HG03520 (cell line): ENCODE measurements at regions not wholly inside any gene's neighbourhood (a gene's known extent, or its start where the extent isn't known, plus 50 kb on each side); places are given as distances from the start of the nearest gene placed in this dataset.

Source experiments
- ATAC-seq: cut with Tn5 transposase; IDR thresholded peaks from one replicate; pipeline ENCODE4 v1.9.1; 2021; ENCODE audit warnings: mild to moderate bottlenecking, moderate library complexity; ENCODE audit not compliant: unreplicated experiment

DNA sequence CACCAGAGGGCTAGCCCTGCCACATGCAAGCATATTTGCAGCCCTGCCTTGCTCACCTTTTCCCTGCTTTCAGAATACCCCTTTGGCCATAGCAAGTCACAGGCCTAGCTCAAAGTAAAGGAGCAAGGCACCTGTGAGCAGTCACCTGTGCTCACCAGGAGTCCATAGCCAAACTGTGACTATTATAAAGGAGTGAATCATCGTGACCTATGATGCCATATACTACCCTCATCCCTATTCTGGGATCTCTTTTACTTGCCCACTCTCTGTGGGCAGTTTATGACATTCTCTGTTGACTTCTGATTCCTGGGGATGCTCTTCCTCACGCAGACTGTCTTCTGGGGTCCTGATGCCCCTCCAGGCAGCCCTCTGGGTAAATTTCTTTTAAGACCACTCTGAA is 200.5 kb upstream of the NLRP1 start:
- no peak for ATAC-seq

DNA sequence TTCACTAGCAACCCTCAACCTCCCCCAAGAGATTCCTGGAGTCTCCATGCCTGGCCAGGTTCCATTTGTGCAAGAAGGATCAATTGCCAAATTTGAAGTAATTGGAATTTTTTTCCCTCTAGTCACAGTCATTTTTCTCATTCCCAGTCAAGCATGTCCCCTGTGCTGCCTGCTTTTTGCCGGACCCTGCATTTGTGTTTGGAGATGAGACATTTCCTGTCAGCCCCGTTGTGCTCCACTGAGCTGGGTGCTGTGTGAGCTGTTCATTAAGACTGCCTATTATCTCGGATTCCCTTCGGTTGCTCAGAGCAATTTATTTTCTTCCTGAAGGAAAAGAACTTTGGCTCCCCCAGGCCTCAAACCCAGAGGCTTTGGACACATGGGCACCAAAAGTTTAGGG is 201.0 kb upstream of the NLRP1 start:
- no peak for ATAC-seq

DNA sequence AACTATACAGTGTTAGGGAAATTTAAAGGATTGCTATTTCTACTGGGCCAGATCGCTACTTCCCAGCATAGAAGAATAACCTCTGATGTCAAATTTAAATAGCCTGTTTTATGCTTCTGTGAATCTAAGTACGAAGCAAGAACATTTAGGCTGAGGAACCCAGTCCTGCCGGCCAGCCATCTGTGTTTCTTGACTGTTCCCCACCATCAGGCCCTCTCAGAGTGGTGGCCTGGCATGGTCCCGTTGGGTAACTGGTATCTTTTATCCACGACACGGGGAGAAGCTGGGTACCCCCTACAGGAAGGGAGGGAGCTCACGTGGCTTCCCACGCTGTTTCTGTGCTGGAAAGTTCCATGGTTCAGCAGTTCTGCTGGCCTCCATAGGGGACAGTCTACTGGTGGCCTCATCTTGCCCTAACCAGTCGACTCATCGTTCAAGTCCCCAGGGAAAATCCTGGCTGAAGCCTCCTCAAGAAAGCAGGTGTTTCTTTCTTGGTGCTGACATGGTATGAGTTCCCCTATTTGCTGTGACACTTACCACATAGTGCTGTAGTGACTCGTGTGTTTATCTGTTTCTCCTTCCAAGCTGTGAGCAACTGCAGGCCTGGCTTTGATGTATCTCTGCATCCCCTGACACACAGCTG is 201.7 kb upstream of the NLRP1 start:
- peak; percentile 72 for ATAC-seq

DNA sequence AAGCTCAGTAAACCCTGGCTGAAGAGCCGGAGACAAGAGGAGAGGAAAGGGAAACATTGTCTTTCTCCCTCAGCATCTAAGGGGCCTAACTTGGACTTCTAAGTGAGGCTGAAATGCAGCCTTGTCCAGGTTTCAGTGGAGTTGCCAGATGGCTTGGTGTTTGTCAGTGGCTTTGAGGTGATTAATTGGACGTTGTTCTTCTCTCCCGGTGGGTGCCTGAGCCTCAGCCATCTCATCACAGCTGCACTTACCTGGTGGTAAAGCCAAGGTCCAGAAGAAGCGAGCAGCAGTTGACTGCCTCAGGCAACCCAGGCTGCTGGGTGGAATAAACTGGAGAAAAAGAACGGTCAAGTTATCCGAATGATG is 202.2 kb upstream of the NLRP1 start:
- no peak for ATAC-seq

DNA sequence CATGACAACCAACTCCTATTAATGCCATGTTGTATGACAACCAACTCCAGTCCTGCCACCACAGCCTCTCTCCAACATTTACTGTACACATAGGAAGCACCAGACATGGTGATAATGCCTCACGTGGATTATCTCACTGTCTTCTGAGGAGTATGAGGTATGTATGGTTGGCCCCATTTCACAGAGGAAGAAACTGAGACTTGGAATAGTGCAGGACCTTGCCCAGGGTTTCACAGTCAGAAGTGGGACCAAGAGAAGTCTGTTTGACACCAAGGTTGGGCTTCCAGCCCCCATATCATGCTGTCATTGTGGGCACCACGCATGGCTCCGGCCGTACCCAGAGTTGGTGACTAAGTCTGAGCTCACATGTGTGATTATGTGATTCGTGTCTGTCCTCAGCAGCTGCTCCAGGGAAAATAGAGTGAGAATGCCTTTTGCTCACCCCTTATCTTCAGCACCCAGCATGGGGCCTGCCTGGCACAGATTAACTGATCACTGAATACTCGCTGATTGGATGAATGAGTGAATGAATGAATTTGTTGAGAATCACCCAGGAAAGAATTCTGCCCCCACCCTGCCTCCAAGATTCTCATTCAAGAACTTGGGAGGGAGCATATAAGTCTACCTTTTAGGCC is 204.1 kb upstream of the NLRP1 start:
- ATAC-seq = no peak

DNA sequence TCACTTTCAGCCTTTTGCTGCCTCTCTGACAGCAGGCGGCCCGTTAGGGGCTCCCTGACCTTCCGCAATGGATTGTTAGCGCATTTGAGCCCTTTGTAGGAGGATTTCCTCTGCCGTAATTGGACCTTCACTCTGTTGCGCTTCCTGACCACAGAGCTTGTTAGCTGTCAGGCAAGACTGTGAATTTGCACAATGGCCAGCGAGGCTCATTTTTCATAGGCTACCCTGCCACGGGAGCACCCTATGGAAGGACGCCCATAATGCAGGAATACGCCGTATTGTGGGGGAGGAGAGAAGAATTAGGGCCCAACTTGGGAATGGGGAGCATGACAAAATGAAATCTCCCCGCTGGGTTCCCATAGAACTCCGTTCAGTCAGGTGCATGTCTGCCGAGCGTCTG is 205.2 kb upstream of the NLRP1 start:
- no peak for ATAC-seq

DNA sequence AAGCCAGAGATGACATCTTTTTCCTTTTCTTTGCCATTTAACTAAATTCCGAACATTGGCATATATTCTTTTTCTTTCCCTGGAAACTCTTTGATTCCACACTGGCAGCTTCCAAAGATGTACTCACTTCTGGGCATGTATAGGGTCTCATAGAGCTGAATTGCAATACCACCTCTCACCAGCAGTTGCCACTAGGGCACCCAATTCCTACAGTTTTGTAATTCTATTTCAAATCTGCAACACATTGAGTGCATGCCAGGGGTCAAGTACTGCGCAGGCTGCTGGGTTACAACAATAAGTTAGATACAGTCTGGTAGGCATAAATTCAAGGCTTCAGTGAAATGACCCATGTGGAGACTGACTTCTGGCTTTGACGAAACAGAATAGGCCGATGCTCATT is 208.8 kb upstream of the NLRP1 start:
- no peak for ATAC-seq

DNA sequence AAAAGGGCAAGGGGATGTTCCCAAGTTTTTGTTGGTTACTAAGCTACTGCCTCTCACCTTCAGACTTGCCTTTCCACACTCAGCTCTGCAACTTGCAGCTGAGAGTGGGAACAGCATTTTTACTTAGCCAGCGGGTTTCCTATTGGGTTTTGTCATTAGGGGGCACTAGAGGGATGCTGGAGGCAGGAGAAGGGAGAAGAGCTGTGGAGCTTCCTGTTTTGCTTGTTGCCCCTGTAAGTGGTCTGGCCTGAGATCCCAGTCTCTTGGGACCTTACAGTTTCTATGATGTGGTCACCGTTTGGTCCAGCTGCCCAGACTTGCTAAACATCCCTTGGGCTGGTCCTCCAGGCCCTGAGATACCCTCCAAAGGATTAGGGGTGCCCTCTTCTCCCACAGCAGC is 209.6 kb upstream of the NLRP1 start:
- no peak for ATAC-seq

DNA sequence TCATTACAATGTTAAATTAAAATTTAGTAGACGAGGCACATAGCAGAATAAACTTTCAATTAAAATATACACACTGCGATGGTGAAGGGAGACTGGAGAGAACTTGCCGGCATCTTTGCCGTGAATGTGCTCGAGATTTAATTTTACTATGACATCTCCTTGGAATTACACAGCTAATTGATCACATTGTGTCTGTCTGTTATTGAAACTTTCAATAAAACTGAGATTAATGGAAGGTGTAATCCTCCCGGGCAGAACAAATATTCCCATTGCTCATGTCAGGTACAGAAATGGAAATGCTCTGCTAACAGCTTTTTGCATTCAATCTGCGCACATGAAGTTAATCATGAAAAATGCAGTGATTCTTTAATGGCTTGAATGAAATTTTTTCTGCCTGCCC is 210.1 kb upstream of the NLRP1 start:
- ATAC-seq = no peak

DNA sequence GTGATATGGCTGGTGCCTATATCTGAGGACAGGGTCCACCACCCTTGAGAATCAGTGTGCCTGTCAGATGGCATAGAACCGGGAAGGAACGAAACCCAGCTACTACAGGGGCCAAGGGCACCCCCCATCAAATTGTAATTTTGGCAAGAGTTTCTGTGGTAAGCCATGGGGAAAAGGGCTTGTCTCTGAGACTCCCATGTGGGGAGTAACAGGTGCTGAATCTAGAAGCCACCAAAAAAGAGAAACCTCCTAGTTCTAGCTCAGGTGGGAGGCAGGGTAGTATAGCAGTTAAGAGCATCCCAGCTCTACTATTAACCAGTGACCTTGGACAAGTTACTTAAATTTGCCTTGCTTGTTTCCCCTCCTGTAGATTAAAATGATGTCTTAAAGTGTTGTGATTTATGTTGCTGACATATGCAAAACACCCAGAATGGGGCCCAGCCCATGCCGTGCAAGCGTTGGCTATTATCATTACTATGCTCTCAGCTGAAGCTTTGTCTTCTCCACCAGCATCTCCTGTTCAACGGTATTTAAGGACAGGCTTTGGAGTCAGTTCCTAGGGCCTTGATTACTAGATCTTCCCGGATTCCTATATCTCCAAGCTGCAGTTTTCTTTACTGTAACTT is 210.7 kb upstream of the NLRP1 start:
- ATAC-seq = no peak

DNA sequence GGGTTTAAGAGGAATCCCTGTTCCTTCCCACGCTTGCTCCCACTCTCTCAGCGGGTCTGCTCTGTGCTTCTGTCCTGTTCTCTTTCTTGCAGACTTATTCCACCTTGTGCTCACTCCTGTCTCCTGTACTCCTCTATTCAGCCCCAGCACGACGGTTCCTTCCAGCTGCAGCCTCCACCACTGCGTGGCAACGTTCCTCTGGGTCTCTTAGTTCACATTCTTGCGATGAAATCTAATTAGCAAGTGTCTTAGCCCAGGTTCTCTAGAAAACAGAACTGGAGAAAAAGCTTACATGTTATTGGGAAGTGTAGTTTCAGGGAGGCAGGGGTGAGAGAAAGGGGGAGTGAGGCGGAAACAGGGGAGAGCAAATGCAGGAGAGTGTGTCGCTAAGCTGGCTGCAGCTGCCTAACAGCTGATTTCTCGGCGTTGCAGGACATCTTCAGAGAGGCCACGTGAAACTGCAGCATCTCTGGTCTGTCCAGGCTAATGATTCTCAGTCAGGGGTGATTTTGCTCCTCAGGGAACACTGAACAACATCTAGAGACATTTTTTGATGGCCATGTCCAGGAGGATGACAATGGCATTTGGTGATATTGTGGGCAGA is 213.2 kb upstream of the NLRP1 start:
- ATAC-seq = no peak

DNA sequence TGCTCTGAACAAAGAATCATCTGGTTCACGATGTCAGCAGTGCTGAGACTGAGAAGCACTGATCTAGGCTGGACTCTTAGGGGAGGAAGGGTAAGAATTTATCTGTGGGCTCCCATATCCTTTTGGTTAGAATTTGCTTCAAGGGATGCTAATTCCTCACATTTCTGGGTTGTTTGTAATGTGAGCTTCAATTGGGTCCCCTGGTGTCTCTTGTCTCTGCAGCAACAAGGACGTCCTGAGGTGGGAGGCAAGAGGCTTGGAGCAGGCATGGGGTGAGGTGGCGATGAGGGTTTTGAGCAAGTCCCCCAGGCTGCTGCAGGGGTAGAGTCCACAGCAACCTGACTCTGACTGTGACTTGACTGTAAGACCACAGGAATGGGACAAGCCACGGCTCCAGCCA is 213.8 kb upstream of the NLRP1 start:
- ATAC-seq = no peak

DNA sequence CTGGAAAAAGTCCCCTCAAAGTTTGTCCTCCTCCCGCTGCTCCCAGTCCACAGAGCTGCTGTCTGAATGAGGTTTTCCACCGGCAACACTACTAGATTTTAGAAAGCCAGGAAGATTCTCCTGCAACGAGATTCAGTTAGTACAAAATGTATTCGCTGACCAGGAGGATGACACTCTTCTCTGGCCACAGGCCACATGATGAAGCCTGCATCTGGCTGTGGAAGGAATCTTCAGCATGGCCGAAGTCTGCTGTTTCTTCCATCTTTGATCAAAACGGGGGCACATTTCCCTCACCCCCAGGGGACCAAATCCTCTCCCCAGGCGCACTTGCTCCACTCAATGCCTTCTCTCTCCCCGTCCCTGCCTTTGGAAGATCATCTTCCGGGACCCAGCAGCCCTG is 215.8 kb upstream of the NLRP1 start:
- no peak for ATAC-seq

DNA sequence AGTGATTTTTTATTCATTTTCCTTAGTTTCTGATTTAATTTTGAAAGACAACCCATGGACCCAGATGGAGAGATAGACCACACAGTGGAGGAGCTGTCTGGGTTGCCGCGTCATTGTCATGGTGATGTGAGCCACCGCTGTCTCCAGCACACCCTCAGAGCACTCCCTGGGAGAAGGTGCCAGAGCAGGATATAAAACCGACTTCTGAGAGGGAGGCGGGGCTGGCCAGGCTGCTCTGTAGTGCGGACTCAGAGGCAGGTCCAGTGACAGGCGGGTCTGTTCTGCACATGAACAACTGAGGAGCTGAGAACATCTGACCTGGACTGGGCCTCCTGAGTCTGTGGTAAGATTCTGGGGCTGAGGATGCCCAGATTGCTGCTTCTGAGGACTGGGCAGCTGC is 216.3 kb upstream of the NLRP1 start:
- no peak for ATAC-seq

DNA sequence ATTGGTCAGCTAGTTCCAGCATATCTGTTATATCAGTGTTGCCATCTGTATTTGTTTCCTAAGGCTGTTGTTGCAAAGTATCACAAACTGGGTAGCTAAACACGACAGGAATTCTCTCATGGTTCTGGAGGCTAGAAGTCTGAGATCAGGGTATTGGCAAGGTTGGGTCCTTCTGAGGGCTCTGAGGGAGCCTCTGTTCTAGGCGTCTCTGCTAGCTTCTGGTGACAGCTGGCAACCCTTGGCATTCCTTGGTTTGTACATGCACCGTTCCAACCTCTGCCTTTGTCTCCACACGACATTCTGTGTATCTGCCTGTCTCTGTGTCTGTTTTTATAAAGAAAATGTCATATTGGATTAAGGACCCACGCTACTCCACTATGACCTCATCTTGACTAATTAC is 219.9 kb upstream of the NLRP1 start:
- ATAC-seq = no peak

DNA sequence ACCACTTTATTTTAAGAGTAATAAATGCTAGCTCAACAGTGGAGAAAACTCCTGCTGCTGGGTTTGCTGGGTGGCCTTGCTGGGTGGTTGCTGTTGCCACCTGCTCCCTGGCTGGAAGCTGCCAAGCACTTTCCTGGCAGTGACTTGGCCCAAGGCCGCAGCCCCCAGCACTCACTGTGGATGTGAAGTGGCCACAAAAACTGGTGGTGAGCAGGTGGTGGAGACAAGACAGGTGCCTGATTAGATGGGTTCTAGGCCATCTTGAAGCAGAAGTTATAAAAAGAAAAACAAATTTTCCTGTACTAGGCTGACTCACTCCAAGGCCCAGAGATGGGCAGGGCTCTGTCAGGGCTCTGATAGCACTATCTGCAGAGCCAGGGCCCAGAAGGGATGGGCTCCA is 224.7 kb upstream of the NLRP1 start:
- no peak for ATAC-seq

DNA sequence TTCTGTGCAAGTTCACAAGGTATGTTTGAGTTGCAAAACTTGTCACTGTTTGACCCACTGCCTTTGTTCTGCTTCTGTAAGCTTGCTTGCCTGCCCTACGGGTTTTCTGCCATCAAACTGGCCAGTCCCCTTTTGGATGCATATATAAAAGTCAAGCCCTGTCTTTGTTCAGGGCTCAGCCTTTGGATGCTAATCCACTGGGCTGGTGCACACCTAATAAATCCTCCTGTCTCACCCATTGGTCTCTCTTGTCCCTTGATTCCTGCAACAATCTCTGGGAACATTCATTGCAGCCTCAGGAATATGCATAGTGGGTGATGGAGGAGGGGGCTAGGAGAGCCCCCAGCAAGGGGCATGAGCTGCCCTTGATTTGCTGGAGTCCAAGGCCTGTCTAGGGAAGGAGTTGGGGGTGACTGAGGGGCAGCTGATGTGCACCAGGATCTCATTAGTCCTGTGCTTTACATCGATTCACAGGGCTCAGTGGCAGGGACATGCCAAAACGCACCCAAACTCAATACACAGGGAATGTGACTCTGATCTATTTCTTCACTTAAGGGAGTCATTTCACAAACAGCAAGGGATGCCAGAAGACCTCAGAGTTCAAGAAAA is 225.4 kb upstream of the NLRP1 start:
- ATAC-seq = no peak

DNA sequence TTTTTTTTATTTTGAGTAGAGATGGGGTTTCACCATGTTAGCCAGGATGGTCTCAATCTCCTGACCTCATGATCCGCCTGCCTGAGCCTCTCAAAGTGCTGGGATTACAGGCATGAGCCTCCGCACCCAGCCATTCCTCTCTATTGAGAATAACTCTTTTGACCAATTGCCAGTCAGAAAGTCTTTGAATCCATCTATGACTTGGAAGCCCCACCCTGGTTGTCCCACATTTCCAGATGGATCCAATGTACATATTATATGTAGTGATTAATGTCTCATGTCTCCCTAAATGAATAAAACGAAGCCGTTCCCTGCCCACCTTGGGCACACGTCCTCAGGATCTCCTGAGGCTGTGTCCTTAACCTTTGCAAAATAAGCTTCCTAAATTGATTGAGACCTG is 228.3 kb upstream of the NLRP1 start:
- ATAC-seq = no peak

DNA sequence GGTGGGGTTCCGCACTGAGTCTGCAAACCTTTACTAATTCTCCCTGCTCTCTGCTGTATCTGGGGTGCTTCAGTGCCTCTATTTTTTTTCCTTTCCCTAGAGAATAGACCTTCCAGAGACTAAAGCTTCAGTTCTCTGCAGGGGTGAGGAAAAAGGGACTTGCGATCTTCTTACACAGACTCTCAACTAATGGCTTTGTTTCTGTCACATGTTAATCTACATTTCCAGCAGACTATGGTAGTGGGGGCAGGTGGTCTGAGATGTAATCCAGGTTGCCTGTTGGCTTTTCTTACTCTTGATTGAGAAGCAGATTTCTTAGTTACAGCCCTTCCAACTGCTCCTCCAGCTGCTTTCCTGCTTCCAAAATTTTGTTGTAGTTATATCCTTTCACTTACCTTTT is 229.0 kb upstream of the NLRP1 start:
- no peak for ATAC-seq

DNA sequence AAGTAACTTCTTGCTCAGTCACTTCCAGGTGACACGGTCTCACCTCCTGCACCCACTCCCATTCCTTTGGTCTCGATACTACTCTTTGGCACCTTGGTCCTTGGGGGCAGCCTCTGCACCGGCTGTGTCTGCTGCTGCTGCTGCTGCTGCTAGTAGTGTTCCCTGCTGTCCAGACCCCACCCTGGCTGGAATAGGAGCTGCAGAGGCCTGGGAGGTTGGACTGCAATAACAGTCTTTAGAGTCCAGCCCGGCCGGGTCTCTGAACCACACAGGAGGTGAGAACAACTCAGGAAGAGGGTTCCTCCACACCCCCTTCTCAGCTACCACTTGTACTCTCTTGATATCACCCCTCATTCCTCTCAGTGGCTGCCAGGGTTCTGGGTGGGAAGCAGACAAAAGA is 231.1 kb upstream of the NLRP1 start:
- ATAC-seq = no peak

DNA sequence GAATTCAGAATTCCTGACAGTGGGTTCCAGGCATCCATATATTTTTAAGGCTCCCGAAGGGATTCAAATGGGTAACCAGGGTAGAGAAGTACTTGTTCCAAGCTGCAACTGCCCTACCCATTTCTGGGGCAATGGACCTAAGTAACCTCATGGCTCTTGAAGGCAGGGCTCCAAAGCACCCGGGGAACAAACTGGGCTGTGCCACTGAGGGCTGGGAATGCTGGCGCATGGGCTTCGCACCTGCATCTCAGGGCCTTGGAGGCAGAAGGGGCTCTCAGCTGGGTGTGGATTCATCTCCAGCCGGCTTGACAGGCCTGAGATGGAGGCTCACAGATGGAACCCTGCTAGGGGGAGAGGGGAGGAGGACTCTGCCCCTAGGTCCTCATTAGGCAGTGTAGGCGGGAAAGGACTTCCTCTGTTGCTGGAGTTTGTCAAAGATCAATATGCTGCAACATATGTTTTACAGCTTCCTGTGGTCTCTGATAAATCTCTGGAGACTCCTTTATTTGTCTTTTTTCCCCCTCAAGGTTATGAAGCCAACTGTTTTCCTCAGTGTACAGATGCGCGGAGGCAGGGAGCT is 232.3 kb upstream of the NLRP1 start:
- ATAC-seq = no peak
